HG02981 (cell line): ENCODE measurements at regions not wholly inside any gene's neighbourhood (a gene's known extent, or its start where the extent isn't known, plus 50 kb on each side); places are given as distances from the start of the nearest gene placed in this dataset.

Experiments used
- ATAC-seq: cut with Tn5 transposase; IDR thresholded peaks from one replicate; pipeline ENCODE4 v1.9.1; 2021; ENCODE audit warnings: mild to moderate bottlenecking, moderate library complexity; ENCODE audit not compliant: unreplicated experiment

GRCh38 chr10:130398090-130398994, 262.2 kb downstream of the GLRX3 start:
- no peak for ATAC-seq

GRCh38 chr10:130399425-130399950, 263.3 kb downstream of the GLRX3 start:
- ATAC-seq, result no peak

- ATAC-seq, result no peak
Observed at GRCh38 chr10:130400890-130401289, 264.7 kb downstream of the GLRX3 start.

GRCh38 chr10:130401860-130402765, 265.9 kb downstream of the GLRX3 start:
- no peak for ATAC-seq

- no peak for ATAC-seq
Observed at GRCh38 chr10:130403153-130404075, 267.2 kb downstream of the GLRX3 start.

GRCh38 chr10:130404476-130405055, 268.4 kb downstream of the GLRX3 start:
- no peak for ATAC-seq

GRCh38 chr10:130407052-130407451, 270.9 kb downstream of the GLRX3 start:
- no peak for ATAC-seq

GRCh38 chr10:130409331-130409730, 273.1 kb downstream of the GLRX3 start:
- no peak for ATAC-seq

GRCh38 chr10:130409931-130410330, 273.7 kb downstream of the GLRX3 start:
- no peak for ATAC-seq

GRCh38 chr10:130411496-130412085, 275.4 kb downstream of the GLRX3 start:
- ATAC-seq, result no peak

GRCh38 chr10:130412317-130412716, 276.1 kb downstream of the GLRX3 start:
- ATAC-seq, result no peak

GRCh38 chr10:130416334-130417150, 280.4 kb downstream of the GLRX3 start:
- no peak for ATAC-seq

GRCh38 chr10:130418731-130419130, 282.5 kb downstream of the GLRX3 start:
- no peak for ATAC-seq

GRCh38 chr10:130421909-130422308, 285.7 kb downstream of the GLRX3 start:
- no peak for ATAC-seq

- no peak for ATAC-seq
Observed at GRCh38 chr10:130422366-130423324, 286.5 kb downstream of the GLRX3 start.

- no peak for ATAC-seq
Observed at GRCh38 chr10:130423455-130424305, 287.5 kb downstream of the GLRX3 start.

GRCh38 chr10:130424418-130424817, 288.2 kb downstream of the GLRX3 start:
- ATAC-seq, result no peak
